Mucosa of rectum (tissue), 2 donors: ENCODE measurements at regions not wholly inside any gene's neighbourhood (a gene's known extent, or its start where the extent isn't known, plus 50 kb on each side); places are given as distances from the start of the nearest gene placed in this dataset.
"Not testable (repeated sequence)": the region's sequence is repeated elsewhere in the genome, so short reads cannot be mapped to it uniquely, and the experiment has no call there.

Experiments
- H3K27ac ChIP-seq, 2 donors: one replicate each; pipeline ENCODE4 v1.7.0; 2013; ENCODE audit warnings: inconsistent platforms in 2 of 2, low read depth in 2 of 2, low read length in 2 of 2
- H3K27me3 ChIP-seq, 2 donors: one replicate each; pipeline ENCODE4 v1.7.0; 2013; ENCODE audit warnings: low read length in 2 of 2; ENCODE audit not compliant: control insufficient read depth in 2 of 2, insufficient read depth in 2 of 2
- H3K36me3 ChIP-seq, 2 donors: one replicate each; pipeline ENCODE4 v1.7.0; 2013; ENCODE audit warnings: low read length in 2 of 2; ENCODE audit not compliant: control insufficient read depth in 2 of 2, insufficient read depth in 2 of 2
- H3K4me1 ChIP-seq, 2 donors: one replicate each; pipeline ENCODE4 v1.7.0; 2013; ENCODE audit warnings: low read length in 2 of 2, mild to moderate bottlenecking in 1 of 2; ENCODE audit not compliant: control insufficient read depth in 2 of 2, insufficient read depth in 2 of 2
- H3K4me3 ChIP-seq, 2 donors: one replicate each; pipeline ENCODE4 v1.7.0; 2013; ENCODE audit warnings: low read length in 2 of 2
- H3K9ac ChIP-seq, 2 donors: one replicate each; pipeline ENCODE4 v1.7.0; 2013; ENCODE audit warnings: low read length in 2 of 2, low read depth in 1 of 2, mild to moderate bottlenecking in 1 of 2
- H3K9me3 ChIP-seq, 2 donors: one replicate each; pipeline ENCODE4 v1.7.0; 2013; ENCODE audit warnings: low read length in 2 of 2; ENCODE audit not compliant: control insufficient read depth in 2 of 2
- donor health status: healthy.
- donor health status: Normal muscosa, but diverticular disease.

DNA sequence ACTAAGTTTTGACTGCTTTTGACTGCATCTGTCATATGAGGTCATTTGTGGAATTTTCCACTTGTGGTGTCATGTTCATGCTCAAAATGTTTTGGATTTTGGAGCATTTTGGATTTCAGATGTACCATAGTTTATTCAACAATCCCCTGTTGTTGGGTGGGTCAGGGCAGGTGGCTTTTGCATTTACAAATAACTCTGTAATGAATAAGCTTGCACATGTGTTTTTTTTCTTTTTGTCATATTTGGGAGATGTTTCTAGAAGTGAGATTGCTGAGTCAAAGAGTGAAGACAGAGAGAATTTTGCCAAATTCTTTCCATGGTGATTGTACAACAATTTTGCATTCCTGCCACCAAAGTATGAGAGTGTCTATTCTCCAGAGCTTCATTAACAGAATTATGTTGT is 62.4 kb upstream of the ADPGK start:
- Histone ChIP-seq H3K9me3 (no peaks in the 10 kb centered on the region), H3K36me3 (no peaks in the 10 kb centered on the region), H3K27ac (no peak overlapping the region), H3K27me3 (no peaks in the 10 kb centered on the region), H3K4me3 (no peak overlapping the region), H3K4me1 (no peaks in the 10 kb centered on the region), H3K9ac (no peak overlapping the region)

DNA sequence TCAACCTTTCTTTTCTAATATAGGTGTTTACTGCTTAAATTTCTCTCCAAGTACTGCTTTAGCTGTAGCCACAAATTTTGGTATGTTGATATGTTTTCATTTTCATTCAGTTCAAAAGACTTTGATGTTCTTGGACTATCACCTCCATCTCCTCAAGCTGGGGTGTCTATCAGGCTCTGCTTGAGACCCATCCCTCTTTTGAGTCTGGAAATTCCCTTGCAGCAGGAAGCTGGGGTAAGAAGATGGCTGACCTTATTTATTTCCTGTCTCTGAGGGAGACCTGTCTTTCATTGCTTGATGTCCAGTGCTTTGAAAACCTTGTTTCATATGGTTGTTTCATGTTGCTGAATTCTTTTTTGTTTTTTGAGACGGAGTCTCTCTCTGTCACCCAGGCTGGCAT is 60.5 kb upstream of the ADPGK start:
- Histone ChIP-seq H3K27ac (no peak overlapping the region), H3K4me3 (no peak overlapping the region), H3K27me3 (no peaks in the 10 kb centered on the region), H3K4me1 (no peaks in the 10 kb centered on the region), H3K9me3 (no peaks in the 10 kb centered on the region), H3K9ac (no peak overlapping the region), H3K36me3 (no peaks in the 10 kb centered on the region)

DNA sequence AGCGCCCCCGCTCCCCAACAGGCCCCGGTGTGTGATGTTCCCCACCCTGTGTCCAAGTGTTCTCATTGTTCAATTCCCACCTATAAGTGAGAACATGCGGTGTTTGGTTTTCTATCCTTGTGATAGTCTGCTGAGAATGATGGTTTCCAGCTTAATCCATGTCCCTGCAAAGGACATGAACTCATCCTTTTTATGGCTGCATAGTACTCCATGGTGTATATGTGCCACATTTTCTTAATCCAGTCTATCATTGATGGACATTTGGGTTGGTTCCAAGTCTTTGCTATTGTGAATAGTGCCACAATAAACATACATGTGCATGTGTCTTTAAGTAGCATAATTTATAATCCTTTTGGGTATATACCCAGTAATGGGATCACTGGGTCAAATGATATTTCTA is 59.8 kb upstream of the ADPGK start:
- not testable (repeated sequence) for H3K27me3 ChIP-seq, H3K4me1 ChIP-seq, H3K9ac ChIP-seq, H3K9me3 ChIP-seq, H3K27ac ChIP-seq, H3K36me3 ChIP-seq, H3K4me3 ChIP-seq

DNA sequence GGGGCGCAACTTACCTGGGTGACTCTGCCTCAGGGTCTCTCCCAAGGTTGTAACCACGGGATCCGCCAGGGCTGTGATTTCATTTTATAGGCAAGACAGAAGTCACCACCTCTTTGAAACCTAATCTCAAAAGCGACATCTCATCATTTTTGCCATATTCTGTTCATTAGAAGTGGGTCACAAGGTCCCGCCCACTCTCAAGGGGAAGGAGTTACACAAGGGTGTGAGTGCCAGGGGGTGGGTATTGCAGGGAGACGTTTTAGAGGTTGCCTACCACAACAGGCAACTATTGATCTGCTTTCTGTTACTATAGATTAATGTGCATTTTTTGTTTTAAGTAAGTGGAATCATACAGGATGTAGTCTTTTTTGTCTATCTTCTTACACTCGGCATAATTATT is 56.6 kb upstream of the ADPGK start:
- Histone ChIP-seq H3K9me3 (no peaks in the 10 kb centered on the region), H3K4me3 (no peak overlapping the region), H3K27ac (no peak overlapping the region), H3K9ac (no peak overlapping the region), H3K27me3 (no peaks in the 10 kb centered on the region), H3K4me1 (no peaks in the 10 kb centered on the region), H3K36me3 (no peaks in the 10 kb centered on the region)

DNA sequence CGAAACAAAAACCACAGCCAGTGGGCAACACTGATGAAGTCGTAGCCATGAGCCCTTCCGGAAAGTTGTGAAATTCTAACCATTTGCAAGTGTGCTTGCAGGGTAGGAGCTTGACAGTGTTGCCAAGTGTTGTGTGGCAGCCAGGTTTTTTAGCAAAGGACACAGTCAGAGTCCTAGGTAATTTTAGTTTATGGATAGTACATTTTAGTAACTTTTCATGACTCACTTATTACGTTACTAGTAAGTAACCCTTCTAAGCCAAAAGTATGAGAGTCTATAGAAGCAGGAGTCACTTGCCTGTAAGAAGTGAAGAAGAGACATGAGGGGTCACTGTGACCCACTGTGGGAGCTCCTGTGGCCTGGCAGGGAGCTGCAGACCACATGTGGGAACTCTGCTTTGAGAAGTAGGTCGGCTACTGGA is 54.8 kb upstream of the ADPGK start:
- Histone ChIP-seq H3K36me3 (no peaks in the 10 kb centered on the region), H3K27me3 (no peaks in the 10 kb centered on the region), H3K27ac (no peak overlapping the region), H3K9me3 (no peaks in the 10 kb centered on the region), H3K4me3 (no peak overlapping the region), H3K4me1 (no peaks in the 10 kb centered on the region), H3K9ac (no peak overlapping the region)

DNA sequence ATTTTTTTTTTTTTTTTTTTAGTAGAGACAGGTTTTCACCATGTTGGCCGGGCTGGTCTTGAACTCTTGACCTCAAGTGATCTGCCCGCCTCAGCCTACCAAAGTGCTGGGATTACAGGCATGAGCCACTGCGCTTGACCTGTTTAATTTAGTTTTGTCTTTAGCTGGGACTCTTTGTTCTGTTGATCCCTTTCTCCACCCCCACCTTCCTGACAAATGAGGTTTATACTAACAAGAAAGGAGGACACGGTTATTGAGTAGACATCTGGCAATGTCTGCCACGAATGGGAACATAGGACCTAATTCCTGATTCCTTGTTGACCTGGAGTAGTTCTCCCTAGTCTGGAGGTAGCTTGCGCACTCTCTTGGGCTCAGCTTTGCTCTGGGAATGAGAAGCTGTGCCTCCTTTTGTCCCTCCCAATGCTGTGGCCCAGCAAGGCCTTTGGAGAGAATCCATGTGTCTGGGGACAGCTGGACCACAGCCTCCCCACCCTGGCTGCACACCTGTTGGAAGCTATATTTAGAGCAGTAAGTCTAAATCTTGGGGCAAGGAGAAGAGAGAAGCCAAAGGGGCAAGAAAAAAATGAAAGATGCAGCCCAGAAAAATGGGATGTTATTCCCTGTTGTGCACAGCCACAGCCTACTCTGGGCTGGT is 53.2 kb upstream of the ADPGK start:
- Histone ChIP-seq H3K27me3 (no peaks in the 10 kb centered on the region), H3K9me3 (no peaks in the 10 kb centered on the region), H3K4me3 (no peak overlapping the region), H3K4me1 (no peaks in the 10 kb centered on the region), H3K27ac (no peak overlapping the region), H3K36me3 (no peaks in the 10 kb centered on the region), H3K9ac (no peak overlapping the region)

DNA sequence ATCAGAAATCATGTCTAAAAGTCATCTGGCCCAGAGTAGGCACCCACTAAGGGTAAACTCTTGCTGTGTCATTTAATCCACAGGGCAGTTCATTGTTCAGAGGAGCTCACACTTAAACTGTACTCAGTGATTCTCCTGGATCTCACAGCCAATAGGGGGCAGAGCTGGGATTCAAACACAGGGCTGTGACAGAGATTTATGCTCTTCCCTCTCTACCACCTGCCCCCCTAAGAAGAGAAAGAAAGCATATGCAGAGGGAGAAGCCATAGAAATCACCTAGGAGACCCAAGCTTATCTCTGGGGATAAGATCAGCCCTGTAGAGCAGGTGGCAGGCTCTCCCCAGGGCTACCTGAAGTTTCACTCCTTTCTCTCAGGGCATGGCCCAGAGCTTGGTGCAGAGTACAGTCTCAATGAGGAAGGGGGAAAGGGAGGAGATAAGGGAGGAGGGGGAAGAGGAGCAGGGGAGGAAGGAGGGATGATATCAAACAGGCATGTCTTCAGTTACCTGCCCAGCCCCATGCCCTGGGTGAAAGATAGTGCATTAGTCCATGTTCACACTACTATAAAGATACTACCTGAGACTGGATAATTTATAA is 51.8 kb upstream of the ADPGK start:
- Histone ChIP-seq H3K4me3 (no peak overlapping the region), H3K36me3 (no peaks in the 10 kb centered on the region), H3K9ac (no peak overlapping the region), H3K4me1 (no peaks in the 10 kb centered on the region), H3K27me3 (no peaks in the 10 kb centered on the region), H3K27ac (no peak overlapping the region), H3K9me3 (no peaks in the 10 kb centered on the region)

DNA sequence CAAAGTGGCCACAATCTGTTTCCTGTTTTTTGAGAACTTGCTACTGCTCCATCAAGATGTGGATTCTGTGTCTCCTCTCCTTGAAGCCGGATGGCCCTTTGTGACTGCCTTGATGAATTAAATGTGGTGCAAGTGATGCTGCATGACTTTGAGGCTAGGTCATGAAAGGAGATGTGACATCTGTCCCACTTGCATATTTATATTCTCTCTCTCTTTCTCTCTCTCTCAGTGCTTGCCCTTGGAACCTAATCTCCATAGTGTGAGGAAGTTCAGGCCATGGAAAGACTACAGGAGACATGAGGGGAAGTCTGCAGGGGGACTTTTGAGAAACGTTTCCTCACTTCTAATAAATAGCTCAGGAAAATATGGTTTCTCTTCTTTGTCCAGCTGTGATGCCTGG is 50.0 kb upstream of the ADPGK start:
- no peak overlapping the region for H3K4me3 ChIP-seq
- H3K4me1 ChIP-seq, result no peaks in the 10 kb centered on the region
- H3K9ac ChIP-seq, result no peak overlapping the region
- no peaks in the 10 kb centered on the region for H3K36me3 ChIP-seq
- no peaks in the 10 kb centered on the region for H3K27me3 ChIP-seq
- no peaks in the 10 kb centered on the region for H3K9me3 ChIP-seq
- no peak overlapping the region for H3K27ac ChIP-seq
